Right atrium auricular region (tissue), 2 donors: ENCODE measurements at regions not wholly inside any gene's neighbourhood (a gene's known extent, or its start where the extent isn't known, plus 50 kb on each side); places are given as distances from the start of the nearest gene placed in this dataset.

ENCODE experiments used
- DNase-seq: peaks from one replicate; pipeline ENCODE4 v3.0.0-alpha.2; 2019; ENCODE audit warnings: low spot score
- H3K27ac ChIP-seq, 2 donors: fragments of 200-600 bp; sonication (generic); 1 replicate in 1 of 2; 2 replicates in 1 of 2; pipeline ENCODE4 v1.5.1; 2016 to 2019
- H3K27me3 ChIP-seq, 2 donors: fragments of 200-600 bp; sonication (generic); one replicate each; pipeline versions ENCODE4 v1.5.1 to v1.6.0; 2017 to 2019
- H3K36me3 ChIP-seq: fragments of 200-600 bp; sonication (generic); one replicate; pipeline ENCODE4 v1.5.1; 2016
- H3K4me1 ChIP-seq, 2 donors: fragments of 200-600 bp; sonication (generic); one replicate each; pipeline versions ENCODE4 v1.5.1 to v1.6.0; 2017 to 2019
- H3K4me3 ChIP-seq, 2 donors: fragments of 200-600 bp; sonication (generic); 1 replicate in 1 of 2; 2 replicates in 1 of 2; pipeline ENCODE4 v1.5.1; 2017 to 2019; ENCODE audit warnings: mild to moderate bottlenecking in 1 of 2, moderate library complexity in 1 of 2
- H3K9me3 ChIP-seq, 2 donors: fragments of 200-600 bp; sonication (generic); one replicate each; pipeline ENCODE4 v1.5.1; 2019
- TF ChIP-seq, protein P1 (sequence below), 2 donors: fragments of 200-600 bp; sonication (generic); IDR thresholded peaks; one replicate each; pipeline ENCODE4 v1.5.1; 2019; ENCODE audit warnings: antibody characterized with exemption in 2 of 2

DNA sequence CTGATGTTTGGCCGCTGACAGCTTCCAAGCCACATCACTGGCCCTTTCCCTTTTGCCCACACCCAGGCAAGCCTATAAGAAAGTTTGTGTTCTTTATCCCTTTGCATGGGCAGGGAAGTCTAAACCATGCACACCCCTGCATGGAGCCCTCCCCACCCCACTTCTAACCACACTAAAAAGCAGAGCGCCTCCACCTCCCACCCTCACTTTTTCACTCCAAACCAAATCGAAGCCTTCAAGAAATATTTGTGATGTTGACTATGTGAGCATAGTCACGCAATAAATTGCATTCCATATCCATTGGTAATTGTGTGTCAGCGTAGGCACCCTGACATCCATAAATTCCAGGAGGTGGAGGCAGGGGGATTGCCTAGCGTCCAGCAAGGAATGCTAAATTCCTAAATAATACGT, 104.4 kb upstream of the LSM14A start:
- TF ChIP-seq, protein P1, sequence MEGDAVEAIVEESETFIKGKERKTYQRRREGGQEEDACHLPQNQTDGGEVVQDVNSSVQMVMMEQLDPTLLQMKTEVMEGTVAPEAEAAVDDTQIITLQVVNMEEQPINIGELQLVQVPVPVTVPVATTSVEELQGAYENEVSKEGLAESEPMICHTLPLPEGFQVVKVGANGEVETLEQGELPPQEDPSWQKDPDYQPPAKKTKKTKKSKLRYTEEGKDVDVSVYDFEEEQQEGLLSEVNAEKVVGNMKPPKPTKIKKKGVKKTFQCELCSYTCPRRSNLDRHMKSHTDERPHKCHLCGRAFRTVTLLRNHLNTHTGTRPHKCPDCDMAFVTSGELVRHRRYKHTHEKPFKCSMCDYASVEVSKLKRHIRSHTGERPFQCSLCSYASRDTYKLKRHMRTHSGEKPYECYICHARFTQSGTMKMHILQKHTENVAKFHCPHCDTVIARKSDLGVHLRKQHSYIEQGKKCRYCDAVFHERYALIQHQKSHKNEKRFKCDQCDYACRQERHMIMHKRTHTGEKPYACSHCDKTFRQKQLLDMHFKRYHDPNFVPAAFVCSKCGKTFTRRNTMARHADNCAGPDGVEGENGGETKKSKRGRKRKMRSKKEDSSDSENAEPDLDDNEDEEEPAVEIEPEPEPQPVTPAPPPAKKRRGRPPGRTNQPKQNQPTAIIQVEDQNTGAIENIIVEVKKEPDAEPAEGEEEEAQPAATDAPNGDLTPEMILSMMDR (IDR thresholded peaks at IDR 0.05), result no peak
- H3K4me3 ChIP-seq, result no peak overlapping the region
- no peaks in the 10 kb centered on the region for H3K36me3 ChIP-seq
- no peaks in the 10 kb centered on the region for H3K27me3 ChIP-seq
- H3K27ac ChIP-seq, result no peak overlapping the region
- no peak for DNase-seq
- no peaks in the 10 kb centered on the region for H3K4me1 ChIP-seq
- H3K9me3 ChIP-seq, result no peaks in the 10 kb centered on the region

DNA sequence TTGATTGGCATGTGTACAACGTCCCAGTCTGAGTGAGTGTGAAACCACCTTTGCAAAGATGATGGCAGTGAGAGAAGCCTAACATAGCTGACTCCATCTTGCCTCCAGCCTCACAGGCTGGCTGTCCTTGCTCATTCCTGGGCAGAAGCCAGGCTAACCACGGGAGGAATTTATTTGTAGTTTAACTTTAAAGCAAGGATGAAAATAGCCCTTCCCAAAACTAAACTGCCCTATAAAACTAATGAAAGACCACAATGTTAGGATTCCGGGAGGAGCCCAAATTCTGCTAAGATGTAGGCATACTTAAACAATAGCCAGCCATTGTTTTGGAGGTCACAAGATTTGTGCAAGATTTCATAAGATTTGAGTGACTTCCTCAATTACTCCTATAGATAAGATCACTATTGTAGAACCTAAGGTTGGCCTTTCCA, 96.6 kb upstream of the LSM14A start:
- TF ChIP-seq, protein P1 (IDR thresholded peaks at IDR 0.05), result no peak
- Histone ChIP-seq H3K9me3 (no peaks in the 10 kb centered on the region), H3K4me3 (no peak overlapping the region), H3K36me3 (no peaks in the 10 kb centered on the region), H3K4me1 (no peaks in the 10 kb centered on the region), H3K27me3 (no peaks in the 10 kb centered on the region), H3K27ac (no peak overlapping the region)
- no peak for DNase-seq

DNA sequence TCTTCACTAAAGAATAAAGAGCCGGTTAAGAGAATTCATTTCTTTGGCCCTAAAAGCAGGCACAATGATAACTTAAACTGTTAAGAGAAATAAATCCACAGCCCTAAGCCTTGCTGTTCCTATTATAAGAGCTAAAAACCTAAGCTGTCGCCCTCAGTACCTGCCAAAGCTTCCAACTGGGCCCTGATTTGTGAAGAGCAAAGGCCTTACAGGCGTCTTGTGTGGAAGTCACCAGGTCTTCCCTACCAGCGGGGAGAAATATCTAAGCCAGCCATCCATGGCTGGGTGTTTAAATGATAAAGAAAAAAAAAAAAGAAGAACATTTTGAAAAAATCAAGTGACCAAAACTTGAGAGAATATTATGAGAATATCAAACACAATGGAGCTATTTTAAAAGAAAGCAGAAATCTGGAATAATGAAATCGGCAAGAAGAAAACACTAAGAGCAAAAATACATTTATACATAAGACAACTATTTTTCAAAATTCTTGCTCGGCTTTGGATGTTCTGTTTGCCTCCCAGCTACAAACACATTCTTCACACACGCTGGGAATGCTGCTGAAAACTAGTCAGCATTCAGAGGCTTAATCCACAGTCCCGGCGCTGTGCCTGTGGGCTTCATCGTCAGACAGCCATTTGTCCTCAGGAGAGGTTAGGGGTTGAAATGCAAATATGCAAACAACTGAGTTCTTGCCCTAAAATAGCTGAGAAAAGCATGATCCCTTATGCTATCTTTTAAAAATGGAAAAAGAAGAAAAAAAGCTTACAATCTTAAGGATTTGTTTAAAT, 89.8 kb upstream of the LSM14A start:
- DNase-seq, result no peak
- Histone ChIP-seq H3K36me3 (no peaks in the 10 kb centered on the region), H3K27ac (no peak overlapping the region), H3K9me3 (no peaks in the 10 kb centered on the region), H3K4me1 (no peaks in the 10 kb centered on the region), H3K27me3 (no peaks in the 10 kb centered on the region), H3K4me3 (no peak overlapping the region)
- TF ChIP-seq, protein P1 (IDR thresholded peaks at IDR 0.05), result no peak

DNA sequence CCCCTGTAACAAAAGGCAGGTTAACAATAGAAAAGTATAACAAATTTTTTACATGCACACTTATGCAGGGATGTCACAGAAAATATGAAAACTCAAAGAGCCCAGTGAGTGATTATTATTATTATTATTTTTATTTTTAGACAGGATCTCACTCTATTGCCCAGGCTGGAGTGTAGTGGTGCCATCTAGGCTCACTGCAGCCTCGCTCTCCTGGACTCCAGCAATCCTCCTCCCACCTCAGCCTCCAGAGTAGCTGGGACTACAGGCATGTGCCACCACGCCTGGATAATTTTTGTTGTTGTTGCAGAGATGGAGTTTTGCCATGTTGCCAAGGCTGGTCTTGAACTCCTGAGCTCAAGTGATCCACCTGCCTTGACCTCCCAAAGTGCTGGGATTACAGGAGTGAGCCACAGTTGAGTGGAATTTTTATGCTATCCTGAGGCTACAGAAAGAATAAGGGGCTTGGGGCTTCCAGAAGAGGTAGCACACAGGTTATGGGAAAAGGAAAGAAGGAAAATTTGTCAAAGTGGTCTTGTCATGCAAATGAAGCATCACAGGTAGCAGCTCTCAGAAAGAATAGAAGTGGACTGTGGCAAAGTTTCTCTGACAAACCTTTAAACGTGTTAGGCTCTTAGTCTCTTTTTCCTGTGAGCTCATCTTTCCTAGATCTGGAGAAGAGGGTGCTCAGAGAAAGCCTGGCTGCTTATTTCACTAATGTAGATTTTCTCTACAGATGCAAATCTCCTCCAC, 87.7 kb upstream of the LSM14A start:
- H3K27ac ChIP-seq, result no peak overlapping the region
- H3K4me1 ChIP-seq, result no peaks in the 10 kb centered on the region
- no peaks in the 10 kb centered on the region for H3K36me3 ChIP-seq
- no peaks in the 10 kb centered on the region for H3K9me3 ChIP-seq
- TF ChIP-seq, protein P1 (IDR thresholded peaks at IDR 0.05), result no peak
- no peak overlapping the region for H3K4me3 ChIP-seq
- no peak for DNase-seq
- no peaks in the 10 kb centered on the region for H3K27me3 ChIP-seq

DNA sequence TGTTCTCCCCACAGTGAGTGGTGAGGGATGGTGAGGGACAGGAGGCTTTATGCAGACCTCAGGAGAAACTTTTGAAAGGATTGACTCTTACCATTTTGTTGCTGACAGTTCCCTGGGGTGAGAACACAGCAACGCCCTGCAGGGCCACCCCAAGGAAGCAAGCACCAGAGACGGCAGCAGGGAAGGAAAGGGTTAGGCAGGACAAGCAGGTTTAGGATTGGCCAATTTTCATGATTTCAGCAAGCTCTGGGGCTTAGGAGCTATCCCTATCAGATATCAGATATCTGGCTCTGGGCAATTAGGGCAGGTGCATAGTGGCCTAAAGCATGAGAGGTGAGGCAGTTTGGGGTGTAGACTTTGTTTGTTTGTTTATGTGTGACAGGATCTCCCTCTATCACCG, 87.0 kb upstream of the LSM14A start:
- no peaks in the 10 kb centered on the region for H3K9me3 ChIP-seq
- H3K36me3 ChIP-seq, result no peaks in the 10 kb centered on the region
- no peaks in the 10 kb centered on the region for H3K4me1 ChIP-seq
- TF ChIP-seq, protein P1 (IDR thresholded peaks at IDR 0.05), result no peak
- no peak overlapping the region for H3K27ac ChIP-seq
- H3K27me3 ChIP-seq, result no peaks in the 10 kb centered on the region
- no peak for DNase-seq
- H3K4me3 ChIP-seq, result no peak overlapping the region
